ENCODE measurements at regions not wholly inside any gene's neighbourhood (a gene's known extent, or its start where the extent isn't known, plus 50 kb on each side); places are given as distances from the start of the nearest gene placed in this dataset.
"Not testable (repeated sequence)": the region's sequence is repeated elsewhere in the genome, so short reads cannot be mapped to it uniquely, and the experiment has no call there.

DNA sequence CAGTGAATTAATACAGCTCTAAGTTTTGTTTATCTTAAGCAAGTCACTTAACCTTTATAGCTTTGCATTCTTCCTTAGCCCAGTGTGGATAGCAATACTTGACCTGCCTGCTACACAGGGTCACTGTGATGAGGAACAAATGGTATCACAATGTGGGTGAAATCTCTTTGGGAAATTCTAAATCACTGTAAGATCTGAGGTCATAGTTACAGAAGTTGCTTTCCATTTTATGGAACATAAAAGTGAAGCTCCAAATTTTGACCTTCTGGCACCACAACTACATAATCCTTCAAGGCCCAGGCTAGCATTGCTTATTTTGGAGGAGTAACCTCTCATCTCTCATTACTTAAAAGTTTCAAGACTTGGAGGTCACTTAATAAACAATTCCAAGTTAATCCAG lies 227.7 kb downstream of the USP46 start:
- H3K36me3 Mint-ChIP-seq (ENCODE audit: low read depth), result no peaks in the 10 kb centered on the region
- H3K4me1 Mint-ChIP-seq, result peaks cover 17% of the 10 kb centered on the region
- no peak overlapping the region for H3K27ac Mint-ChIP-seq (ENCODE audit: unreplicated experiment)
- TF ChIP-seq, protein P1, sequence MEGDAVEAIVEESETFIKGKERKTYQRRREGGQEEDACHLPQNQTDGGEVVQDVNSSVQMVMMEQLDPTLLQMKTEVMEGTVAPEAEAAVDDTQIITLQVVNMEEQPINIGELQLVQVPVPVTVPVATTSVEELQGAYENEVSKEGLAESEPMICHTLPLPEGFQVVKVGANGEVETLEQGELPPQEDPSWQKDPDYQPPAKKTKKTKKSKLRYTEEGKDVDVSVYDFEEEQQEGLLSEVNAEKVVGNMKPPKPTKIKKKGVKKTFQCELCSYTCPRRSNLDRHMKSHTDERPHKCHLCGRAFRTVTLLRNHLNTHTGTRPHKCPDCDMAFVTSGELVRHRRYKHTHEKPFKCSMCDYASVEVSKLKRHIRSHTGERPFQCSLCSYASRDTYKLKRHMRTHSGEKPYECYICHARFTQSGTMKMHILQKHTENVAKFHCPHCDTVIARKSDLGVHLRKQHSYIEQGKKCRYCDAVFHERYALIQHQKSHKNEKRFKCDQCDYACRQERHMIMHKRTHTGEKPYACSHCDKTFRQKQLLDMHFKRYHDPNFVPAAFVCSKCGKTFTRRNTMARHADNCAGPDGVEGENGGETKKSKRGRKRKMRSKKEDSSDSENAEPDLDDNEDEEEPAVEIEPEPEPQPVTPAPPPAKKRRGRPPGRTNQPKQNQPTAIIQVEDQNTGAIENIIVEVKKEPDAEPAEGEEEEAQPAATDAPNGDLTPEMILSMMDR (conservative IDR thresholded peaks at IDR 0.05), result no peak
- no peak overlapping the region for H3K4me3 Mint-ChIP-seq
- H3K27me3 Mint-ChIP-seq (ENCODE audit: low read depth), result no peaks in the 10 kb centered on the region
- no peak for DNase-seq (ENCODE audit: low read depth, low spot score)
- H3K9me3 Mint-ChIP-seq, result peaks cover 4% of the 10 kb centered on the region

DNA sequence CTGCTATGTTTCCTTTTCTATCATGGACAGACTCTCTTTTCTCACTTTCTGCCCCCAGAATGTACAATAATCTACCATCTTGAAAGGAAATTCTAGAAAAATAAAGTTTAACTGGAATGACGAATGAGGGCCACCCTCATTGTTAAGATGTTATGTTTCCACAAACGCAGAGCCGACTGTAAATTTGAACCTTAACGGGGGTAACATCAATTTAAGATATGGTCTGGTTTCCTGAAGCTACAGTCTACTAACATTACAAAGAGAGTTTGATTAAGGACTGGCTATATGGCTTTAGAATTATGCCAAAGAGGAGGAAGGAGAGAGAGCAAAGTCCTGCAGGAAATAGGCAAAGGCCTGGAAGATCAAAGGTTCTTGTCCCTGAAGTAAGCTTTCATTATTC lies 227.2 kb downstream of the USP46 start:
- TF ChIP-seq, protein P1 (conservative IDR thresholded peaks at IDR 0.05), result no peak
- Mint-ChIP-seq H3K27ac (ENCODE audit: unreplicated experiment) (peak overlapping the region; percentile 25), H3K36me3 (ENCODE audit: low read depth) (no peaks in the 10 kb centered on the region), H3K9me3 (peaks cover 4% of the 10 kb centered on the region), H3K4me3 (no peak overlapping the region), H3K27me3 (ENCODE audit: low read depth) (no peaks in the 10 kb centered on the region), H3K4me1 (peaks cover 17% of the 10 kb centered on the region)
- no peak for DNase-seq (ENCODE audit: low read depth, low spot score)

DNA sequence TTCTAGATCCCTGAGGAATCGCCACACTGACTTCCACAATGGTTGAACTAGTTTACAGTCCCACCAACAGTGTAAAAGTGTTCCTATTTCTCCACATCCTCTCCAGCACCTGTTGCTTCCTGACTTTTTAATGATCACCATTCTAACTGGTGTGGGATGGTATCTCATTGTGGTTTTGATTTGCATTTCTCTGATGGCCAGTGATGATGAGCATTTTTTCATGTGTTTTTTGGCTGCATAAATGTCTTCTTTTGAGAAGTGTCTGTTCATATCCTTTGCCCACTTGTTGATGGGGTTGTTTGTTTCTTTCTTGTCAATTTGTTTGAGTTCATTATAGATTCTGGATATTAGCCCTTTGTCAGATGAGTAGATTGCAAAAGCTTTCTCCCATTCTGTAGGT lies 216.6 kb downstream of the USP46 start:
- not testable (repeated sequence) for H3K4me3 Mint-ChIP-seq; H3K36me3 Mint-ChIP-seq (ENCODE audit: low read depth); DNase-seq (ENCODE audit: low read depth, low spot score); H3K9me3 Mint-ChIP-seq; H3K27me3 Mint-ChIP-seq (ENCODE audit: low read depth); H3K27ac Mint-ChIP-seq (ENCODE audit: unreplicated experiment); H3K4me1 Mint-ChIP-seq

DNA sequence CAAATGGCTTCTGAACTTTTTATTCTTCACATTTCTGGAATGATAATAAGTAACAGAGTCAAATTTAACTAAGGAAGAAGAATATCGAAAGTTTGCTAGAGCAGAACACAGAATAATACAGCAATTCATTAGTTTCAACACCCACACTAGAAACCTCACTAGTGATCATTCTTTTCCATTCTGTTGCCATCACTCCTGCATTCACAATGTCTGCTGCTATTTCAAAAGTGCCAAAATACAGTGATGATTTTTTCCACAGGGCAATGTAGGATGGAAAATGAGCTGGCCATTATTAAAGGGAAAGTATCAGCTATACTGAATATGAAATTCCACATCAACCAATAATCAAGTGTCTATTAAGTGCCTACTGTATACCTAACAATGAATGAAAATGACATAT lies 186.7 kb downstream of the USP46 start:
- Mint-ChIP-seq H3K27me3 (ENCODE audit: low read depth) (peaks cover 5% of the 10 kb centered on the region), H3K4me3 (no peak overlapping the region), H3K4me1 (no peaks in the 10 kb centered on the region), H3K36me3 (ENCODE audit: low read depth) (no peaks in the 10 kb centered on the region), H3K9me3 (peaks cover 2% of the 10 kb centered on the region), H3K27ac (ENCODE audit: unreplicated experiment) (no peak overlapping the region)
- TF ChIP-seq, protein P1 (conservative IDR thresholded peaks at IDR 0.05), result no peak
- DNase-seq (ENCODE audit: low read depth, low spot score), result no peak

DNA sequence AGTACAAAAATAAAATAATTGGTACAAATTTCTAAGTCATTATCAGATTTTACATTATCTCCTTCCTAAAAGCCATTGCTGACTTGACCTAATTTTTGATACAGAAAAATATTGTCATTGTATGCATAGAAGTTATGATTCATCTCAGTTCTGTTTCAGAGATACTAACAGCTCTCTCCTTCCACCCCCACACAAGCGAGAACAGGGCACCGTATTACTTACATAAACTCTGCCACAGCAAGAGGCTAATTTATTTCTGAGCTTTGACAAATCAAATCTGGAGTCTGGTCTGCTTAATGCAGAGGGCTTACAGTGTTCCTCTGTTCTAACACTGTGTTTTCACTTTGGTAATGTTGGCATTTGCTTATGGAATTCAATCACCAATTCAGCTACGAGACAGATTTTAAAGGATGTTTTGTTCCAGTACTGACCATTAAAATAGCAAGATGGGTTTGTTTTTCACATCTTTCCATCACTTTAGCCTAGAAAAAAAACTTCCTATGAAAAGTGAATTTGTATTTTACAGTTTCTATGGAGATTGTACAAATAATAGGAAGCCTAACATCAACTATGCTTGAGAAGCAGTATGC lies 181.8 kb downstream of the USP46 start:
- H3K27me3 Mint-ChIP-seq (ENCODE audit: low read depth), result no peaks in the 10 kb centered on the region
- H3K4me1 Mint-ChIP-seq, result no peaks in the 10 kb centered on the region
- no peak overlapping the region for H3K4me3 Mint-ChIP-seq
- no peak for DNase-seq (ENCODE audit: low read depth, low spot score)
- no peak overlapping the region for H3K27ac Mint-ChIP-seq (ENCODE audit: unreplicated experiment)
- TF ChIP-seq, protein P1 (conservative IDR thresholded peaks at IDR 0.05), result no peak
- no peaks in the 10 kb centered on the region for H3K36me3 Mint-ChIP-seq (ENCODE audit: low read depth)
- peaks cover 2% of the 10 kb centered on the region for H3K9me3 Mint-ChIP-seq

DNA sequence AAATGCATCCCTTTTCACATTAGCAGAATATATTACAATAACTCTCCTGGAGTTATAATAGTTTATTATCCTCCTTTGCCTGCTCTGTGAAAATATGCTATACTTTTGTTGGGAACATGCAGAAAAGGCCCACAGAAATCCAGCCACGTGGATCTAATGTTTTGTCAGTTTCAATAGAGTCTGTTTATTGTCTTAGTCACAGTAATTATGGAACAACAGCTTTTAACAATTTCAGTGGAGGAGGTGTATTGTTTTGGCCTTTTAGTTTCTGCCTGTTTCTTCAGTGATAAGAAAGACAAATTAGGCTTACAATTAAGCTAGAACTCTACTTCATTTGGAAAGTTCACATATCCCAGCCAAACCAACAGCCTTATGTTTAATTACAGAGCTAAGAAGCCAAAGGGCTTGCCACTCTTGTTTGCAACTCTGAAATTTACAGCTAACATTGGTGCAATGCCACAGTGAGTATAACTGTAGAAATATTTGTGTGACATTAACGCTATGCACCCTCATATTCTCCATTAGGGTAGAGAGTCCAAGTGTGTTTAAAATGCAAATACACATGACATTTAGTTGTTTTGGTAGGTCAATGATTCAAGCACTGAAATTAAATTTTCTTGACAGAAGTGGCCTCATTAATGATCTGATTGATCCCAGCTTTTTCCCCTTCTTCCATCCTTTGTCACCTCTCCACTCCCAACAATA lies 175.8 kb downstream of the USP46 start:
- no peak for DNase-seq (ENCODE audit: low read depth, low spot score)
- Mint-ChIP-seq H3K27me3 (ENCODE audit: low read depth) (no peaks in the 10 kb centered on the region), H3K9me3 (no peaks in the 10 kb centered on the region), H3K4me1 (no peaks in the 10 kb centered on the region), H3K27ac (ENCODE audit: unreplicated experiment) (no peak overlapping the region), H3K4me3 (no peak overlapping the region), H3K36me3 (ENCODE audit: low read depth) (no peaks in the 10 kb centered on the region)
- TF ChIP-seq, protein P1 (conservative IDR thresholded peaks at IDR 0.05), result no peak
